Stimulated activated CD8-positive, alpha-beta memory T cell treated with anti-CD3 and anti-CD28 coated beads, Interleukin-4, amount 100 ng/mL, for 4 hours (primary cell): ENCODE measurements at regions not wholly inside any gene's neighbourhood (a gene's known extent, or its start where the extent isn't known, plus 50 kb on each side); places are given as distances from the start of the nearest gene placed in this dataset.
"Not testable (repeated sequence)": the region's sequence is repeated elsewhere in the genome, so short reads cannot be mapped to it uniquely, and the experiment has no call there.

ENCODE experiments used
- DNase-seq, 2 donors: peaks; one replicate each; pipeline ENCODE4 v3.0.0-alpha.2; 2020; ENCODE audit warnings: low read depth in 2 of 2, low spot score in 1 of 2

DNA sequence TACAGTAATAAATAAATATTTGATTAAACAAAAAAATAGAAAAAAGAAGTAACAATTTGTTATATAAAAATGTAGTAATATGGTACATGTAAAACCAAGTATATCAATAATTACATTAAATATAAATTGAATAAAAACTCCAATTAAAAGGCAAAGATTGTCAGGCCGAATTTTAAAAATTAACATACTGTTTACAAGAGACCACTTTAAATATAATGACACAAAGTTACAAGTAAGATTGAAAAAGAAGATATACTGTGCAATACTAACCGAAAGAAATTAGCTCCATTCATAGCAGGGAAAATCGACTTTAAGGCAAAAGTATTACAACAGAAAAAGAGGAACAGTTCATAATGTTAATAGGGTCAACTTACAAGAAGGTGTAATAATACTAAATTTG, 571.5 kb upstream of the ARID1B start:
- no peak for DNase-seq

GRCh38 chr6:156199182-156199581, 578.0 kb upstream of the ARID1B start:
- no peak for DNase-seq

- DNase-seq, result no peak
Measured at GRCh38 chr6:156197513-156197912, 579.7 kb upstream of the ARID1B start.

GRCh38 chr6:156194981-156195380, 582.2 kb upstream of the ARID1B start:
- DNase-seq, result no peak

DNA sequence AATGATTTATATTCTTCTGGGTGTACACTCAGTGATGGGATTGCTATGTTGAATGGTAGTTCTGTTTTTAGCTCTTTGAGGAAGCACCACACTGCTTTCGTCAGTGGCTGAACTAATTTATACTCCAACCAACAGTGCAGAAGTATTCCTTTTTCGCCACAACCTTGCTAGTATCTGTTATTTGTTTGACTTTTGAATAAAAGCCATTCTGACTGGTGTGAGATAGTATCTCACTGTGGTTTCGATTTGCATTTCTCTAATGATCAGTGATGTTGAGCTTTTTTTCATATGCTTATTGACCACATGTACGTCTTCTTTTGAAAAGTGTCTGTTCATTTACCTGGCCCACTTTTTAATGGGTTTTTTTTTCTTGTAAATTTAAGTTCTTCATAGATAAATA, 583.8 kb upstream of the ARID1B start:
- DNase-seq, result no peak

DNA sequence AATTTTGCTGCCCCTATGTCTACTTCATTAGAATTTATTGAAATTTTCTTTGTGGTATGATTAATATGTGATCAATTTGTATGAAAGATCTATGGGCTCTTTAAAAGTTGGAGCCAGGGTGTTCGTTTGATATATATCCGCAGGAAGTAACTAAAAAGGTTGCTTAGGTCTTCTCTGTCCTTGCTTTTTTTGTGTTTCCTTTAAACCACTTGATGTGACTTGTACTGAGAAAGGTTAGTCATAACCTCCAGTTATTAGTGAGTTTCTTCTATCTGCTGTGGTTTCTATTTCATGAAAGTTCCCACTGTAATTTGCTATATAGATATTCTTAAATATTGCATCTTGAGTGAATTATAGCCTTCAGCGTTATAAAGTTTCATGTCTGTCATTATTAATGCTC, 585.3 kb upstream of the ARID1B start:
- DNase-seq, result no peak

DNA sequence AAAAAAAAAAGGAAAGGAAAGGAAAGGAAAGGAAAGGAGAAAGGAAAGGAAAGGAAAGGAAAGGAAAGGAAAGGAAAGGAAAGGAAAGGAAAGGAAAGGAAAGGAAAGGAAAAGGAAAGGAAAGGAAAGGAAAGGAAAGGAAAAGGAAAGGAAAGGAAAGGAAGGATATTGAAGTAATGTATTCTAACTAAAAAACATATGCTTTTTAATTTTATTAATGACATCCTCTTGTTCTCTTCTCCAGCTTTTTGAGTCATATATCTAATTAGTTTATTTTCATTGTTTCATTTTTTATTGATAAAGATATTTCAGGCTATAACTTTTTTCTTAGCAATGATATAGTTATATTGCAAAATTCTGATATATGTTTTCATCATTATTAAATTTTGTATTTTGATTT, 585.8 kb upstream of the ARID1B start:
- DNase-seq, result not testable (repeated sequence)

DNA sequence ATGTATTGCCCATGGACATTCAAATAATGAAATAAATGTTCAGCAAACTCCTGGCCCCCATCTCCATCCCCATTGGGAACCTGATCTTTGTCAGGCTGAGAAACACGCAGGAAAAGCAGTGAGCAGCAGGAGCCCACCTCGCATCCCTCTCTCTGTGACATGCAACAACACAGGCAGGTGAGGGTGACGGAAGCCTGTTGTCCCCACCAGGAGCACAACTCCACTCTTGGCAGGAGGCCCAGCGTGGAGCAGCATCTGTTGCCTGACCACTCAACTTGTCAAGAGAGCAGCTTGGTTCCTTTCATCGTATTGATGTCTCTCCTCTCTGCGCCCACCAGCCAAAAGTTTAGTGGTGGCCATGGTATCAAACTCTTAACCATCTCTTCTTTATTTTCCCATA, 586.9 kb upstream of the ARID1B start:
- DNase-seq, result no peak

DNA sequence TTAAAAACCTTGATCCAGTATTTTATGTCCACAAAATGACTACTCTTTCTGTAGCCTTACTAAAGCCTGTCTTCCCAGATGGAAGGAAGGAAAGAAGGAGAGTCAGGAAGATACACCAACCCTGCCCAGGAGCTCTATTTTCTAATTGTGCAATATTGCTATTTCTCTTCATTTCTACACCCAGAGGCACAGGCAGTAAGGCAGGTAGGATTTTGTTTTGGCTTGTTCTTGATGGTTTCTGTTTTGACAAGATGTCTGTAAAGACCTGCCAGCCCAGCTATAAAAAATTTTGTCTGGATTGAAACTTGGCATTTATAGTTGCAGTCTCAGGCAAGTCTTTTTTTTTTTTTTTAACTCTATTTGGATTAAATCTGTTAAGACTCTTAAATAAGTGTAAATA, 587.5 kb upstream of the ARID1B start:
- DNase-seq, result no peak

- no peak for DNase-seq
Measured at GRCh38 chr6:156189195-156189594, 588.0 kb upstream of the ARID1B start.

DNA sequence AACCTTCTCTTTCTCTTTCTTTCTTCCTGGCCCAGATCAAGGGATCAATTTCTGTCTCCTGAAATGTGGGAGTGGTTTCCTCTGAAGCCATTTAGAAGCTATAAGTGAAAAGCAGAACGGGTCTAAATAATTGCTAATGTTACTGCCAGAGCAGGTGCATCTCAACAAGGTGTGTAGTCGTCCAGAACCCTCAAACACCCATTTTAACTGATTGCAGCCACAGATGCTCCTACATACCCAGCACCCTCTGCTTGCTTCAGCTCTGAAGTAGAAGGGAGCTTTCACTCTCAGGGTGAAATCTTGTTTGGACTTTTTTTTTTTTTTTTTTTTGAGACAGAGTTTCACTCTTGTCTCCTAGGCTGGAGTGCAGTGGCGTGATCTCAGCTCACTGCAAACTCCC, 592.1 kb upstream of the ARID1B start:
- no peak for DNase-seq

DNA sequence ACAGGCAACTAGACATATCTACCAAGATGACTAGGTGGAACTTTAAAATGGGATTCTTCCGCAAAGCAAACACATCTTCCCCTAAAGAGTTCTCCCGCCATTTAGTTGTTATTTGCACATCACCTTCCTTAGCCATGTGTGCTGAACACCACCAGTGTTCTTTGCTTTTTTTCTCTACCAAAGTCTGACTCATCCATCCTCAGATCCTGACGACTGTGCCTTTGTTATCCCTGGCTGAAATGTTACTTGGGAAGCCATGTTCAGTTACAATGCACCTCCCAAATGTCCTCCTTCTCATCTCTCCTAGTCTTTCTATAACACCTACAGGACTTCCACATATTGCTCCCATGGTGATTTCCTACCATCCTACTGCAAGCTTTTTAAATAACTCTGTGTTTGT, 593.5 kb upstream of the ARID1B start:
- no peak for DNase-seq

GRCh38 chr6:156182356-156182755, 594.8 kb upstream of the ARID1B start:
- DNase-seq, result no peak

GRCh38 chr6:156181506-156181905, 595.7 kb upstream of the ARID1B start:
- no peak for DNase-seq

GRCh38 chr6:156175971-156176421, 601.2 kb upstream of the ARID1B start:
- no peak for DNase-seq

DNA sequence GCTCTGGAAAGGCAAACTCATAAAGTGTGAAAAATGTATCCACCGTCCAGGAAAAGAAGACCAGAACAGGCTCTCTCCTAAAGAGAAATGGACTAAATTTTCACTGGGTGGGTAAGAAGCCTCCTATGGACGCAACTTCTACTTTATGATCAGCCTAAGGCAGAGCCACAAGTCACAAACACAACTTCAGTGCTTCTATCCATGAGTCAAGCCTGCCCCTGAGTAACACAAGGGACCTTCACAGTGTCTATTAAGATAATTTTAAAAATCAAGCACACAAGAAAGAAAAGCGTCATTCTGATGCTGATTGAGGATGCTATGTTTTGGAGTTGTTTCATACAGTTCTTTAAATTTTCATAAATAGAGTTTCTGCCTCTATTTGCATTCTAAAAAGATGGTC, 601.7 kb upstream of the ARID1B start:
- no peak for DNase-seq

DNA sequence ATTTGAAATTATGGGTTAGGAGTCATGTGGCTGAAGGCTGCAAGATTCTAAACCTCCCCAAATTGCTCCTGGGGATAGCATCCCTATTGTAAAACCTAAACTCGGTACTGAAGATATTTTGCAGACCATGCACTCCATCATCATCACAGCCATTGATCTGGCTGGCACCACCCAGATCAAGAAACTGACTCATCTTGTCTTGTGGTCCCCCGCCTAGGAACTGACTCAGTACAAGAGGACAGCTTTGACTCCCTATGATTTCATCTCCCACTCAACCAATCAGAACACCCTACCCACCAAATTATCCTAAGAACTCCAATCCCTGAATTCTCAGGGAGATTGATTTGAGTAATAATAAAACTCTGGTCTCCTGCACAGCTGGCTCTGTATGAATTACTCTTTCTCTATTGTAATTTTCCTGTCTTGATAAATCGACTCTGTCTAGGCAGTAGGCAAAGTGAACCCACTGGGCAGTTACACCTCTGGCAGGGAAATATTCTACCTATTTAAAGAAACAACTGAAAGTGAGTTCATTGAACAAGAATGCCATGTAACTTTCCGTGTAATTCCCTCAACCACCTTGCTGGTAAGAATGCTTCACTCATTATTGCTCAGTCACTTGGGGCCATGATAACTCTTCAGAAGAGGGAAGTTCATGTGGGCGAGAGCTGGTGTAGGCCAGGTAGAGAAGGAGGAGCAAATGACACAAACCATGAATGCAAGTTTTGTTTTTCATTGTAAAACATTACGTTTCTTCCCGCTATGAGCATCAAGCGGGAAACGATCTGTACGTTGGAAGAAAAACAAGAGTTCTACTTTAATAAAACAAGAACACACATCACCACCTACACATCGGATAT, 602.9 kb upstream of the ARID1B start:
- no peak for DNase-seq

- no peak for DNase-seq
Measured at GRCh38 chr6:156169371-156169770, 607.8 kb upstream of the ARID1B start.

- DNase-seq, result no peak
Measured at GRCh38 chr6:156167625-156168071, 609.5 kb upstream of the ARID1B start.

DNA sequence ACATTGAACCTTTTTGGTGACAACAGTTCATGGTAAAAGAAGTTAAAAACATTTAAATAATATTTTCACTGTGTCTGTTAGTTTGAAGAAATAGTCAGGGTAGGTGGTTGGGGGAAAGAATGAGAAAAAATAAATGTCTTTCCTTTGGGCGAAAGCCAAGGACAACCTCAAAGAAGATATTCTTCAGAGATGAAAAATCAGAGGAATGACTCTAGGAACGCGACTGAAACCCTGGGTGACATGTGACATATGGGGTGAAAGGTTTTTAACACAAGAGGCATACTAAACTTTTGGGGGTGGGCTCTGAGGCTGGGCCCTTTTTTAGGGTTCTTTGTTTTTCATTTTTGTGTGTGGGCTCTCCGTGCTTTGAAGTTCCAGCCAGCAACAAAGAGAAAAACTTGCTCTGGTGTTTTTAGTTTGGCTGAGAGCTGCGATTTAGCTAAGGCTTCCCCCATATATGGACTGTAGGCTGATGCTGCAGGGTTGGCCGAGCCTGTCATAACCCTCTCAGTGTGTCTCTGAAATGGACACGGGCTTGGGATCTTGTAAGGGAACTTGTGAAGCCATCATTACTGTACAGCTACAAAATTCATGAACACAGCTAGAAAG, 610.1 kb upstream of the ARID1B start:
- no peak for DNase-seq

- DNase-seq, result no peak
Measured at GRCh38 chr6:156166093-156166492, 611.1 kb upstream of the ARID1B start.

- DNase-seq, result no peak
Measured at GRCh38 chr6:156164701-156165452, 612.3 kb upstream of the ARID1B start.
